Endothelial cell of umbilical vein (primary cell): ENCODE measurements at regions not wholly inside any gene's neighbourhood (a gene's known extent, or its start where the extent isn't known, plus 50 kb on each side); places are given as distances from the start of the nearest gene placed in this dataset.

Source experiments
- BruUV-seq: library from RNA; stranded (reverse); fragments of 400-500 nt; replicated peaks from 2 replicates; lab custom pipeline; 2021; lab: Mats Ljungman, UMichigan
- CTCF ChIA-PET: fragments of 300-600, 350-600 bp; sonication (Branson Sonifier 250); formaldehyde crosslinking; loops from one replicate; lab custom pipeline; 2021; ENCODE audit warnings: antibody characterized with exemption, inconsistent platforms; lab: Charles Lee
- POLR2A ChIA-PET: fragments of 300-600, 350-600 bp; sonication (Branson Sonifier 250); formaldehyde crosslinking; loops from one replicate; lab custom pipeline; 2021; ENCODE audit warnings: antibody characterized with exemption, inconsistent platforms; lab: Charles Lee
- DNase-seq: peaks from one replicate; pipeline ENCODE4 v3.0.0-alpha.2; 2011; ENCODE audit warnings: low read depth, low spot score
- FAIRE-seq: peaks from 2 replicates; lab custom pipeline; 2011; peaks lifted over from hg19 to GRCh38; lab: Jason Lieb, UNC
- H2AFZ ChIP-seq: 2 replicates; pipeline ENCODE4 v1.6.0; 2012; ENCODE audit warnings: low read depth, low read length, control low read depth, inconsistent platforms
- H3K27ac ChIP-seq: 2 replicates; pipeline ENCODE4 v1.5.1; 2011; ENCODE audit warnings: low read depth, mild to moderate bottlenecking, control low read depth, low read length, moderate library complexity; ENCODE audit not compliant: insufficient read depth
- H3K27me3 ChIP-seq, 2 experiments: 2 replicates each; pipeline versions ENCODE4 v1.6.0 to v1.6.1; 2011; ENCODE audit warnings: low read length in 2 of 2, mixed read lengths in 1 of 2; ENCODE audit not compliant: control insufficient read depth in 2 of 2, insufficient read depth in 2 of 2
- H3K36me3 ChIP-seq, 2 experiments: 2 replicates in 1 of 2; 3 replicates in 1 of 2; pipeline ENCODE4 v1.5.1; 2011; ENCODE audit warnings: low read length in 2 of 2, mild to moderate bottlenecking in 1 of 2, moderate library complexity in 1 of 2; ENCODE audit not compliant: control insufficient read depth in 2 of 2, insufficient read depth in 2 of 2; ENCODE audit errors: extremely low read depth in 1 of 2
- H3K4me1 ChIP-seq: 3 replicates; pipeline ENCODE4 v1.5.1; 2011; ENCODE audit warnings: mild to moderate bottlenecking, low read length; ENCODE audit not compliant: control insufficient read depth, insufficient read depth; ENCODE audit errors: extremely low read depth
- H3K4me2 ChIP-seq: 2 replicates; pipeline ENCODE4 v1.6.1; 2011; ENCODE audit warnings: low read length, control low read depth, mixed read lengths; ENCODE audit not compliant: insufficient read depth
- H3K4me3 ChIP-seq, 3 experiments: fragments of 200-600 bp in 1 of 3; sonication (generic), shearing (Covaris generic) in 1 of 3; replicated peaks in 1 of 3; 2 replicates each; pipeline ENCODE4 v1.5.1; 2011 to 2016; ENCODE audit warnings: control low read depth in 3 of 3, low read length in 3 of 3, mild to moderate bottlenecking in 2 of 3, inconsistent platforms in 1 of 3, low read depth in 1 of 3, moderate library complexity in 1 of 3; ENCODE audit not compliant: insufficient read depth in 1 of 3
- H3K79me2 ChIP-seq: 2 replicates; pipeline ENCODE4 v1.6.0; 2012; ENCODE audit warnings: low read length, inconsistent platforms; ENCODE audit not compliant: control insufficient read depth, insufficient read depth
- H3K9ac ChIP-seq: replicated peaks from 2 replicates; pipeline ENCODE3; 2011; ENCODE audit warnings: low read length, control low read depth; ENCODE audit not compliant: insufficient read depth; ENCODE audit errors: extremely low read depth
- H3K9me1 ChIP-seq: replicated peaks from 3 replicates; pipeline ENCODE4 v1.6.0; 2011; ENCODE audit warnings: mild to moderate bottlenecking, low read length; ENCODE audit not compliant: control insufficient read depth, insufficient read depth; ENCODE audit errors: extremely low read depth
- H3K9me3 ChIP-seq: replicated peaks from 2 replicates; pipeline ENCODE4 v1.5.1; 2012; ENCODE audit warnings: low read length, inconsistent platforms; ENCODE audit not compliant: control insufficient read depth, insufficient read depth
- H4K20me1 ChIP-seq: replicated peaks from 2 replicates; pipeline ENCODE3; 2011; ENCODE audit warnings: mild to moderate bottlenecking, low read length; ENCODE audit not compliant: control insufficient read depth, insufficient read depth; ENCODE audit errors: extremely low read depth
- CTCF ChIP-seq, 2 donors: IDR thresholded peaks; 1 replicate in 1 of 2; 2 replicates in 1 of 2; pipeline ENCODE4 v1.5.1; 2011; ENCODE audit warnings: low read length in 2 of 2, mild to moderate bottlenecking in 2 of 2, moderate library complexity in 2 of 2, control low read depth in 1 of 2, inconsistent platforms in 1 of 2, low read depth in 1 of 2; ENCODE audit not compliant: insufficient read depth in 1 of 2; ENCODE audit errors: extremely low read depth in 1 of 2
- EZH2 ChIP-seq: IDR thresholded peaks from 2 replicates; pipeline ENCODE4 v1.6.1; 2012; ENCODE audit warnings: borderline replicate concordance, low read depth, mild to moderate bottlenecking, moderate library complexity, low read length, inconsistent platforms; ENCODE audit not compliant: severe bottlenecking
- FOS ChIP-seq: IDR thresholded peaks from 2 replicates; pipeline ENCODE4 v1.6.1; 2011; ENCODE audit warnings: mild to moderate bottlenecking, low read length, moderate library complexity, borderline replicate concordance; ENCODE audit not compliant: insufficient read depth
- GATA2 ChIP-seq: IDR thresholded peaks from 2 replicates; pipeline ENCODE4 v1.7.0; 2011; ENCODE audit warnings: low read depth, mild to moderate bottlenecking, moderate library complexity, mixed read lengths, low read length; ENCODE audit not compliant: insufficient read length, insufficient read depth
- MAX ChIP-seq: IDR thresholded peaks from 2 replicates; pipeline ENCODE4 v1.6.1; 2011; ENCODE audit not compliant: insufficient read depth, insufficient read length
- MYC ChIP-seq: IDR thresholded peaks from one replicate; pipeline ENCODE4 v1.6.1; 2011; ENCODE audit warnings: mild to moderate bottlenecking, low read depth, low read length
- POLR2AphosphoS5 ChIP-seq: IDR thresholded peaks from 2 replicates; pipeline ENCODE4 v1.6.1; 2012; ENCODE audit warnings: low read depth, mild to moderate bottlenecking, control low read depth, low read length, moderate library complexity; ENCODE audit not compliant: insufficient read depth
- dilution Hi-C: fragments of 300-500 bp; cut with MboI; formaldehyde crosslinking; loops from one replicate; pipeline ENCODE4 v1.15.0; 2019; ENCODE audit warnings: low sequenced_read_pairs; ENCODE audit not compliant: extremely low pct_ligation_motif_present
- intact Hi-C: fragments of 100-400 bp; cut with micrococcal nuclease; formaldehyde crosslinking; loops from one replicate; pipeline ENCODE4 v1.10.0; 2022

GRCh38 chr17:43316522-43317142 is 82.2 kb upstream of the ARL4D start:
- CTCF ChIA-PET = interaction anchor here (0.6 to 1.7 kb wide), 4 partner anchors 9 to 295 kb away, joined by 3 to 6 read pairs (median 4); no protein-coding TSS in a partner anchor
- no TSS peak for BruUV-seq
- intact Hi-C loops = no loop called here

More at GRCh38 chr17:43316522-43317142, 82.2 kb upstream of the ARL4D start:
- Histone ChIP-seq H3K4me3 (no peak overlapping the region), H3K9ac (no peak overlapping the region), H2AFZ (no peak overlapping the region), H3K27me3 (no peaks in the 10 kb centered on the region), H3K4me2 (no peak overlapping the region), H3K36me3 (no peaks in the 10 kb centered on the region), H3K79me2 (no peaks in the 10 kb centered on the region), H3K9me1 (no peaks in the 10 kb centered on the region), H3K27ac (no peak overlapping the region), H3K4me1 (no peaks in the 10 kb centered on the region), H4K20me1 (no peaks in the 10 kb centered on the region), H3K9me3 (no peaks in the 10 kb centered on the region)
- DNase-seq (no peak), FAIRE-seq (no peak)
- dilution Hi-C loops = no loop called here
- POLR2A ChIA-PET = interaction anchor here (0.7 to 3.9 kb wide), 9 partner anchors 40 to 739 kb away, joined by 3 to 50 read pairs (median 21); partner anchors contain the start of genes NBR1, RND2 and TMEM106A
- no peak for TF ChIP-seq GATA2
- no peak for TF ChIP-seq FOS
- no peak for TF ChIP-seq CTCF (IDR thresholded peaks at IDR 0.05; ENCODE audit: extremely low read depth in 1 of 2, insufficient read depth in 1 of 2, low read depth in 1 of 2, low read length in 2 of 2)
- TF ChIP-seq EZH2 = no peak
- TF ChIP-seq MAX = no peak
- TF ChIP-seq POLR2AphosphoS5 = no peak
- TF ChIP-seq MYC = no peak
